GM18505 (cell line): ENCODE measurements at regions not wholly inside any gene's neighbourhood (a gene's known extent, or its start where the extent isn't known, plus 50 kb on each side); places are given as distances from the start of the nearest gene placed in this dataset.

Source experiments
- ATAC-seq: cut with Tn5 transposase; IDR thresholded peaks from one replicate; pipeline ENCODE4 v1.9.1; 2021; ENCODE audit not compliant: unreplicated experiment
- POLR2A ChIP-seq: IDR thresholded peaks from 4 replicates; pipeline ENCODE4 v1.6.1; 2011; ENCODE audit warnings: borderline replicate concordance; ENCODE audit not compliant: insufficient read depth, insufficient read length; ENCODE audit errors: extremely low read depth

GRCh38 chr19:29337029-29337428 lies 124.1 kb upstream of the UQCRFS1 start:
- ATAC-seq = no peak
- no peak for TF ChIP-seq POLR2A

GRCh38 chr19:29338480-29338879 lies 125.5 kb upstream of the UQCRFS1 start:
- no peak for ATAC-seq
- no peak for TF ChIP-seq POLR2A

- no peak for ATAC-seq
These were observed 129.8 kb upstream of the UQCRFS1 start for GRCh38 chr19:29342721-29343120.

GRCh38 chr19:29364224-29364726 lies 151.3 kb upstream of the UQCRFS1 start:
- TF ChIP-seq POLR2A = no peak
- ATAC-seq = no peak

More at GRCh38 chr19:29342721-29343120, 129.8 kb upstream of the UQCRFS1 start:
- TF ChIP-seq POLR2A = no peak

GRCh38 chr19:29364999-29365398 lies 152.0 kb upstream of the UQCRFS1 start:
- ATAC-seq = no peak
- no peak for TF ChIP-seq POLR2A

- TF ChIP-seq POLR2A = no peak
- no peak for ATAC-seq
These were observed 153.0 kb upstream of the UQCRFS1 start for GRCh38 chr19:29365836-29366417.

GRCh38 chr19:29366757-29367156 lies 153.8 kb upstream of the UQCRFS1 start:
- no peak for ATAC-seq
- TF ChIP-seq POLR2A = no peak

GRCh38 chr19:29367791-29368222 lies 154.9 kb upstream of the UQCRFS1 start:
- ATAC-seq = no peak
- no peak for TF ChIP-seq POLR2A

GRCh38 chr19:29370276-29370675 lies 155.5 kb upstream of the VSTM2B start:
- ATAC-seq = no peak
- no peak for TF ChIP-seq POLR2A

GRCh38 chr19:29371251-29372090 lies 154.3 kb upstream of the VSTM2B start:
- no peak for ATAC-seq
- TF ChIP-seq POLR2A = no peak

GRCh38 chr19:29372091-29372415 lies 153.7 kb upstream of the VSTM2B start:
- TF ChIP-seq POLR2A = no peak

GRCh38 chr19:29372461-29372860 lies 153.3 kb upstream of the VSTM2B start:
- no peak for ATAC-seq

More at GRCh38 chr19:29372091-29372415, 153.7 kb upstream of the VSTM2B start:
- ATAC-seq = no peak

GRCh38 chr19:29372921-29373797 lies 152.6 kb upstream of the VSTM2B start:
- ATAC-seq = no peak
- no peak for TF ChIP-seq POLR2A

More at GRCh38 chr19:29372461-29372860, 153.3 kb upstream of the VSTM2B start:
- no peak for TF ChIP-seq POLR2A

- no peak for ATAC-seq
- TF ChIP-seq POLR2A = no peak
These were observed 150.2 kb upstream of the VSTM2B start for GRCh38 chr19:29375429-29376119.
